Neuronal stem cell (in vitro differentiated cells): ENCODE measurements at regions not wholly inside any gene's neighbourhood (a gene's known extent, or its start where the extent isn't known, plus 50 kb on each side); places are given as distances from the start of the nearest gene placed in this dataset.

ENCODE experiments used
- DNase-seq: peaks from one replicate; pipeline ENCODE4 v3.0.0-alpha.2; 2013; ENCODE audit warnings: low spot score
- H2AFZ ChIP-seq: one replicate; pipeline ENCODE4 v1.6.1; 2013; ENCODE audit warnings: mild to moderate bottlenecking, low read length, inconsistent platforms
- H2AK5ac ChIP-seq: 2 replicates; pipeline ENCODE4 v1.6.1; 2013; ENCODE audit warnings: low read depth, mild to moderate bottlenecking, inconsistent platforms, low read length, moderate library complexity, mixed read lengths
- H2BK120ac ChIP-seq: 2 replicates; pipeline ENCODE4 v1.6.1; 2013; ENCODE audit warnings: low read depth, mild to moderate bottlenecking, inconsistent platforms, low read length, moderate library complexity, mixed read lengths
- H2BK12ac ChIP-seq: one replicate; pipeline ENCODE4 v1.6.1; 2013; ENCODE audit warnings: low read length, inconsistent platforms
- H2BK15ac ChIP-seq: 2 replicates; pipeline ENCODE4 v1.6.1; 2013; ENCODE audit warnings: mild to moderate bottlenecking, low read length, inconsistent platforms, mixed read lengths
- H2BK5ac ChIP-seq: one replicate; pipeline ENCODE4 v1.6.1; 2013; ENCODE audit warnings: inconsistent platforms, mild to moderate bottlenecking, low read length, moderate library complexity
- H3K14ac ChIP-seq: one replicate; pipeline ENCODE4 v1.6.1; 2013; ENCODE audit warnings: low read length, inconsistent platforms
- H3K18ac ChIP-seq: 2 replicates; pipeline ENCODE4 v1.6.1; 2013; ENCODE audit warnings: low read length, inconsistent platforms
- H3K23ac ChIP-seq: 2 replicates; pipeline ENCODE4 v1.6.1; 2013; ENCODE audit warnings: low read depth, mild to moderate bottlenecking, mixed read lengths, low read length, inconsistent platforms; ENCODE audit not compliant: poor library complexity
- H3K27ac ChIP-seq: replicated peaks from 3 replicates; pipeline ENCODE4 v1.5.1; 2013; ENCODE audit warnings: low read length, inconsistent platforms
- H3K27me3 ChIP-seq, 3 experiments: 2 replicates each; pipeline ENCODE4 v1.6.1; 2013; ENCODE audit warnings: low read length in 3 of 3, mild to moderate bottlenecking in 2 of 3, inconsistent platforms in 1 of 3, low read depth in 1 of 3, mixed read lengths in 1 of 3, moderate library complexity in 1 of 3; ENCODE audit not compliant: control insufficient read depth in 3 of 3, insufficient read depth in 3 of 3
- H3K36me3 ChIP-seq, 2 donors: replicated peaks in 1 of 2; 2 replicates each; pipeline ENCODE4 v1.6.1; 2013; ENCODE audit warnings: low read length in 2 of 2; ENCODE audit not compliant: control insufficient read depth in 2 of 2, insufficient read depth in 2 of 2
- H3K4ac ChIP-seq: 2 replicates; pipeline ENCODE4 v1.6.1; 2013; ENCODE audit warnings: inconsistent platforms, mild to moderate bottlenecking, low read length, moderate library complexity
- H3K4me1 ChIP-seq, 2 donors: 1 replicate in 1 of 2; 2 replicates in 1 of 2; pipeline ENCODE4 v1.6.1; 2013; ENCODE audit warnings: low read length in 2 of 2, low read depth in 1 of 2; ENCODE audit not compliant: control insufficient read depth in 2 of 2, insufficient read depth in 1 of 2
- H3K4me2 ChIP-seq: one replicate; pipeline ENCODE4 v1.6.1; 2013; ENCODE audit warnings: mild to moderate bottlenecking, low read length, inconsistent platforms; ENCODE audit not compliant: insufficient read depth, poor library complexity, severe bottlenecking
- H3K4me3 ChIP-seq, 2 donors: 2 replicates each; pipeline ENCODE4 v1.5.1; 2013; ENCODE audit warnings: low read length in 2 of 2, mild to moderate bottlenecking in 2 of 2, inconsistent platforms in 1 of 2, moderate library complexity in 1 of 2
- H3K79me1 ChIP-seq: one replicate; pipeline ENCODE4 v1.6.1; 2013; ENCODE audit warnings: low read depth, mild to moderate bottlenecking, inconsistent platforms, low read length, moderate library complexity
- H3K9ac ChIP-seq: one replicate; pipeline ENCODE4 v1.6.1; 2013; ENCODE audit warnings: mild to moderate bottlenecking, low read depth, low read length, inconsistent platforms; ENCODE audit not compliant: poor library complexity
- H3K9me3 ChIP-seq, 2 donors: replicated peaks in 1 of 2; 2 replicates each; pipeline versions ENCODE3 to v1.6.1; 2013; ENCODE audit warnings: low read length in 2 of 2, mild to moderate bottlenecking in 2 of 2, inconsistent platforms in 1 of 2, low read depth in 1 of 2, mixed read lengths in 1 of 2, moderate library complexity in 1 of 2; ENCODE audit not compliant: control insufficient read depth in 2 of 2, insufficient read depth in 1 of 2
- H4K8ac ChIP-seq: one replicate; pipeline ENCODE4 v1.6.1; 2013; ENCODE audit warnings: low read depth, mild to moderate bottlenecking, inconsistent platforms, low read length, moderate library complexity
- H4K91ac ChIP-seq: one replicate; pipeline ENCODE4 v1.6.1; 2013; ENCODE audit warnings: low read length, low read depth, mild to moderate bottlenecking, inconsistent platforms; ENCODE audit not compliant: poor library complexity
- WGBS, 2 donors: extraction: QIAGEN DNeasy Blood & Tissue Kit; methylation state at CpG; one replicate each; pipeline ENCODE4 v1.1.7; 2013; ENCODE audit warnings: missing lambda C conversion rate in 2 of 2, mixed read lengths in 1 of 2; ENCODE audit not compliant: insufficient read length in 2 of 2, insufficient replicate concordance in 1 of 2; ENCODE audit errors: extremely low coverage in 2 of 2; 5-methylcytosine and 5-hydroxymethylcytosine counted together

GRCh38 chr14:38507299-38507698 lies 251.4 kb upstream of the CLEC14A start:
- Histone ChIP-seq H3K36me3 (no peaks in the 10 kb centered on the region), H2BK120ac (no peak overlapping the region), H3K4me2 (no peak overlapping the region), H2AK5ac (no peak overlapping the region), H3K9ac (no peak overlapping the region), H3K79me1 (no peaks in the 10 kb centered on the region), H3K27me3 (no peaks in the 10 kb centered on the region), H2AFZ (no peak overlapping the region), H3K4me3 (no peak overlapping the region), H2BK12ac (no peak overlapping the region), H3K4me1 (peaks cover 0 to 2% of the 10 kb centered on the region in 2 donors), H4K8ac (no peak overlapping the region), H2BK5ac (no peak overlapping the region), H4K91ac (no peak overlapping the region), H3K14ac (no peak overlapping the region), H3K18ac (no peak overlapping the region), H3K9me3 (no peaks in the 10 kb centered on the region), H3K4ac (no peak overlapping the region), H3K27ac (peak overlapping the region; percentile 30), H2BK15ac (no peak overlapping the region), H3K23ac (no peak overlapping the region)
- DNase-seq, result no peak

- no peak overlapping the region for H3K27ac ChIP-seq
- no peak overlapping the region for H3K4ac ChIP-seq
- no peak overlapping the region for H4K8ac ChIP-seq
- H3K4me3 ChIP-seq, result no peak overlapping the region
- no peaks in the 10 kb centered on the region for H3K27me3 ChIP-seq
- H2BK120ac ChIP-seq, result no peak overlapping the region
- H2BK15ac ChIP-seq, result no peak overlapping the region
- no CpG with 5 or more reads among the region's 1 CpG for WGBS, 2 donors
- H3K4me2 ChIP-seq, result no peak overlapping the region
- DNase-seq, result no peak
- no peak overlapping the region for H3K18ac ChIP-seq
- H3K9ac ChIP-seq, result no peak overlapping the region
- H3K79me1 ChIP-seq, result no peaks in the 10 kb centered on the region
- H3K36me3 ChIP-seq, result no peaks in the 10 kb centered on the region
- no peak overlapping the region for H3K14ac ChIP-seq
- H3K9me3 ChIP-seq, result no peaks in the 10 kb centered on the region
- H3K4me1 ChIP-seq, result peaks cover 0 to 2% of the 10 kb centered on the region in 2 donors
- H3K23ac ChIP-seq, result no peak overlapping the region
- H2BK5ac ChIP-seq, result no peak overlapping the region
- no peak overlapping the region for H2AFZ ChIP-seq
- H2AK5ac ChIP-seq, result no peak overlapping the region
- H4K91ac ChIP-seq, result no peak overlapping the region
- H2BK12ac ChIP-seq, result no peak overlapping the region
Observed at GRCh38 chr14:38505973-38506249, 250.0 kb upstream of the CLEC14A start.

GRCh38 chr14:38505221-38505972 lies 249.5 kb upstream of the CLEC14A start:
- Histone ChIP-seq H4K8ac (no peak overlapping the region), H3K4me1 (peaks cover 0 to 2% of the 10 kb centered on the region in 2 donors), H2AK5ac (no peak overlapping the region), H3K9me3 (no peaks in the 10 kb centered on the region), H3K18ac (no peak overlapping the region), H2BK12ac (no peak overlapping the region), H3K14ac (no peak overlapping the region), H4K91ac (no peak overlapping the region), H2BK5ac (no peak overlapping the region), H3K23ac (no peak overlapping the region), H3K79me1 (no peaks in the 10 kb centered on the region), H2BK120ac (no peak overlapping the region), H3K9ac (no peak overlapping the region), H3K36me3 (no peaks in the 10 kb centered on the region), H2AFZ (no peak overlapping the region), H3K4me3 (no peak overlapping the region), H3K27me3 (no peaks in the 10 kb centered on the region), H3K27ac (no peak overlapping the region), H3K4me2 (no peak overlapping the region), H2BK15ac (no peak overlapping the region), H3K4ac (no peak overlapping the region)
- DNase-seq, result no peak
- WGBS, 2 donors, result no CpG with 5 or more reads among the region's 2 CpGs

- no peak overlapping the region for H2BK15ac ChIP-seq
- no peak overlapping the region for H2BK5ac ChIP-seq
- no peaks in the 10 kb centered on the region for H3K79me1 ChIP-seq
- no peak overlapping the region for H3K4ac ChIP-seq
- H3K23ac ChIP-seq, result no peak overlapping the region
- H3K9me3 ChIP-seq, result no peaks in the 10 kb centered on the region
- no peak for DNase-seq
- no peaks in the 10 kb centered on the region for H3K27me3 ChIP-seq
- WGBS, 2 donors, result no CpG with 5 or more reads among the region's 1 CpG
- H3K9ac ChIP-seq, result no peak overlapping the region
- no peak overlapping the region for H2AK5ac ChIP-seq
- no peak overlapping the region for H3K18ac ChIP-seq
- no peak overlapping the region for H2BK12ac ChIP-seq
- H3K27ac ChIP-seq, result no peak overlapping the region
- no peak overlapping the region for H4K8ac ChIP-seq
- no peak overlapping the region for H3K14ac ChIP-seq
- H3K36me3 ChIP-seq, result no peaks in the 10 kb centered on the region
- peaks cover 0 to 2% of the 10 kb centered on the region in 2 donors for H3K4me1 ChIP-seq
- no peak overlapping the region for H2BK120ac ChIP-seq
- no peak overlapping the region for H2AFZ ChIP-seq
- H4K91ac ChIP-seq, result no peak overlapping the region
- no peak overlapping the region for H3K4me2 ChIP-seq
- H3K4me3 ChIP-seq, result no peak overlapping the region
Observed at GRCh38 chr14:38504175-38504574, 248.3 kb upstream of the CLEC14A start.
